Stimulated activated CD4-positive, alpha-beta T cell treated with anti-CD3 and anti-CD28 coated beads, Interleukin-4, amount 100 ng/mL, for 4 hours (primary cell): ENCODE measurements at regions not wholly inside any gene's neighbourhood (a gene's known extent, or its start where the extent isn't known, plus 50 kb on each side); places are given as distances from the start of the nearest gene placed in this dataset.
"Not testable (repeated sequence)": the region's sequence is repeated elsewhere in the genome, so short reads cannot be mapped to it uniquely, and the experiment has no call there.

Source experiments
- DNase-seq, 2 experiments: peaks; one replicate each; pipeline ENCODE4 v3.0.0-alpha.2; 2020

DNA sequence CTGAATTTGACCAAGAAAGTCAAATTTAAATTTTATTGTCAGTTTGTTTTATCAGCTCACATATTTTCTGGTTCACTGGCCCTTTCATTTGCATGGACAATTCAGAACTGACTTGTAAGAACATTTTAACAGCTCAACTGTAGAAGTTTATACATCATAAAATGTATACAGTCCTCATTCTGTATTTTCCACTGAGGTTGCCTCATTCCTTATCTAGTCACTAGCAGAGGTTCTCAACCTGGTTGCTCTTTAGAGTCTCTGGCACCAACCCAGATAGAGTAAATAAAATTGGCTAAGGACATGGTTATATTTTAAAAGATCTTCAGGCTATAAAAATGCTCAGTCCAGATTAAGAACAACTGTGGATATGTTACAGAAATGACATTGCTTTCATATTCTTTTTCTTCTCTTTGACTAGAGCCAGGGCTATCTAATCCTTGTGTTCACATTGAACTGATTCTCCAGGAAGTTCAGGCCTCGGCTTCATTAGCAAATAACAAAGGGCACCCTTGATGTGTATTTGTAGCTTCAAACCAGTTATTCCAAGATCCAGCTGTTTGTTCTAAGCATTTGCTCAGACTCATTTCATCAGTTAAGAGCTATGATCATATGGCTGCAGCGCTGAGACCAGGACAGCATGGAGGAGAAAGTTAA is 782.5 kb downstream of the ETS1 start:
- no peak for DNase-seq

DNA sequence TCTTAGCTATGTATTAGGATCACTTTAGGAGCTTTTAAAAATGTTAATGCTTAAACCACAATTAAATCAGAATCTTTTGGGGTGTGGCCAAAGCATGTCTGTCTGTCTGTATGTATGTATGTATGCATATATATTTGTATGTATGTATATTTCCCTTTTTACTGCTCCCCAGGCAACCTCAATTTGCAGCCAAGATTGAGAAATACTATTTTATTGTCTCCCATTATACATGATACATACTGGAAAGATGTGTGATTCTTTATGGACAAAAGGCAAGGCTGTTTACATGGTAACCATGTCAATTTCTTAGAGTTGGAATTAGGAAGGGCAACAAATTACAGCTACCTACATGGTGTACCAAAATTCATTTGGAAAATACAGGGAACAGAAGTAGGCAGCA is 783.6 kb downstream of the ETS1 start:
- no peak for DNase-seq

DNA sequence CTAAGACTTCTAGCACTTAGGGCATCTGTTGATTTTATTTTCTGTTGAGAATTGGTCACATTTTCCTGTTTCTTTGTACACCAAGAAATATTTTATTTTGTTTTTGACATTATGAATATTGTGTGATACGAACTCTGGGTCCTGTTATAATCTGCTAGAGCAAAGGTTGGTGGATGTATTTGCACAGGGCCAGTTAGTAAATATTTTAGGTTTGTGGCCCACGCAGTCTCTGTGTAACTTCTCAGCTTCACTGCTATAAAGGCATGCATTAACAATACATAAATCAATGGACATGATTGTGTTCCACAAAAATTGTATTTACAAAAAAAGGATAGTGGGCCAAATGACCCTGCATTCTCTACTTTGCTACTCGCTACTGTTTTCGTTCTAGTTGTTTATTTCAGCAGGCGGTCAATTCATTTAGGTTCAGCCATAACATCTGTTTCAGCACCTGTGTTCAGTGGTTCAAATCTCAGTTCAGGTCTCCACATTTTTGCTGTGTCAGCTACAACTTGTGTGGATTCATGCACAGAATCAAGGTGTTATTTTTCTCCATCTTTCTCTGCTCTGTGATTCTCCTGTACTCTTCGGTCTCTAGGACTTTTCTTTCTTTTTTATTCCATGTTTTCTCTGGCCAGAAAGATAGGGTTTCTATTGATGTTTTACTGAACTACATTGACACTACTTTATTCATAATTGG is 786.2 kb downstream of the ETS1 start:
- DNase-seq: no peak

DNA sequence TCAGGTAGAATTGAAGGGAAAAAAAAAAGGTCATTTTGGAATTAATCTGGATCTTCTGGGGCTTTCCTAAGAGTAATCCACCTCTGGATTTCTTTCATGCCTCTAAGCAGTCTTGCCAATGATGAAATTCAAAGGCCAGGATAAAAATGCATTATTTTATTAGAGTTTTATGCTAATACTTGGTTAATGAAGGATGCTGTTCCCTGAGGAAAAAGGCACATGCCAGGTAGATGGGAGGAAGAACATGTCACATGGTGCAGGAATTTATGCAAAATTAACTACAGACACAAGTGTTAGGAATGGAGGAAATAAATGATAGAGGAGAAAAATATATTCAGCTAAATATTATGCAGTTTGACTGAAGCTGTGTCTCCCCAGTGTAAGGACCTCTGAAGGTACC is 792.0 kb downstream of the ETS1 start:
- DNase-seq: no peak

DNA sequence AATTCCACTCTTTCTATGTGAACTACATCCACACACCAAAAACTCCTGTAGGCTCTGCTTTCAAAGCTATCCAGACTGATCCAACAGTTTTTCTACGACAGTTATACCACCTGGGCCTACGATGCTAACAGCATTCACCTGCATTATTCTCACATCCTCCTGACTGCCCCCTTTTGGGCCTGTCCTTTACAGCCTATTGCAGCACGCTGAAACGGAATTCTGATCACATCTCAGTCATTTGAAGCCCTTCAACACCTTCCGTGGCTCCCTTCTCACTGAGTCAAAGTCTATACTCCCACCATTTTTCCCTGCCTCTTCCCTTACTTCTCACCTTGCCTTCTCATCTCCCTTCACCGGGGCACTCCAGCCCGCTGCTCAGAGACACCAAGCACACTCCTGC is 791.3 kb upstream of the KIRREL3 start:
- DNase-seq: no peak

DNA sequence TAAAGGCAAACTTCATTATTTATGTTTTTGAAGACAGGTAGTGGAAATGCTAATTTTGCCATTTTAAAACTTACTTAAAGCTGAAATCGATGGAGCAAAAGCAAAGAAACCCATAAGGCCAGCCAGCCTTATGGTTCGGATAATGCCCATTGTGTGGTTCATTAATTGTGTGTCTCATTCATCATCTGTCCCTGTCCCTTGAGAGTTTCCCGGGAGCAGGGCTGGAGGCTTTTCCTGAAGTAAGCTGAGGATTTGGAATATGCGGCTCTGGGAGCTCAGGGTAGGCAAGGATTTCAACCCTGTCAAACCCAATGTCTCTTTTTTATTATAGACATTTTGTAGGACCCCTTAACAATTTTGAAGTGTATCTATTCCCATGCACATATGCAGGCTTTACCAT is 790.0 kb upstream of the KIRREL3 start:
- DNase-seq: no peak

DNA sequence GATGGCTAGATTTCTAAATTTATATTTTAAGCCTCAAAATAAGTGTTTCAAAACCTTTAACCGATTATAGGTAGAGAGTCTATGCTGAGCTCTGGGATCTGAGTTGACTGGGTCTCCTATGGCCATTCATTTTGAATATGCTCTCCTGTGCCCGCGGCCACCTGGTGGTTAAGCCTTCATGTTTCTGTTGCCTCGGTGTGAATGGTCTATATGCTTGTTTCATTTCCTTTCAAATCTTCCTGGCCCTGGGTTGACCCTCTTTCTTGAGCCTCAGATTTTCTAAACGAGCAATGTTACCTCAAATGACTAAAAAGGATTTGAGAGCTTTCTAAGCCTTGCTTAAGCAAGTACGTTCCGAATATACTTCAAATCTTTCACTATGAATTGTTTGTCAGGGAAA is 789.4 kb upstream of the KIRREL3 start:
- no peak for DNase-seq

DNA sequence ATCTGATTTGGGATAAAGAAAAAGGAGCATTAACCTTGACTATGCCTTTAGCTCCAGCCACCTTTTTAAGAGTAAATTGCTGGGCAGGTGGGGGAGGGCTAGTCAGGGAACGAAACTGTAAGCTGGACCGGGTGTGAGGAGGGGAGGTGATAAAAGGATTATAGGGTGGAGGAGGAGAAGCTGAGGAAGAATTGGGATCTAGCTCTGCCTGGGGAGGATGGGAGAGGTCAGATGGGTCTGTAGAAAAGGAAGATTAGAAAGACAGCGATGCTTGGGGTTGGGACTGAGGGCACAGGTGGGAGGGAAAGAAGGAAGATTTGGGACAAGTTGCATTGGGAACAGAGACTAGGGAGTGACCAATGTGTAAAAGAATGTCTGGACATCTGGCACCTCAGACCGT is 772.4 kb upstream of the KIRREL3 start:
- DNase-seq: not testable (repeated sequence)

DNA sequence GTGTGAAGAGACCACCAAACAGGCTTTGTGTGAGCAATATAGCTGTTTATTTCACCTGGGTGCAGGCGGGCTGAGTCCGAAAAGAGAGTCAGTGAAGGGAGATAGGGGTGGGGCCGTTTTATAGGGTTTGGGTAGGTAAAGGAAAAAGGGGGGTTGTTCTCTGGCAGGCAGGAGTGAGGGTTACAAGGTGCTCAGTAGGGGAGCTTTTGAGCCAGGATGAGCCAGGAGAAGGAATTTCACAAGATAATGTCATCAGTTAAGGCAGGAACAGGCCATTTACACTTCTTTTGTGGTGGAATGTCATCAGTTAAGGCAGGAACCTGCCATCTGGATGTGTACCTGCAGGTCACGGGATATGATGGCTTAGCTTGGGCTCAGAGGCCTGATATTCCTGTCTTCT is 768.4 kb upstream of the KIRREL3 start:
- DNase-seq: not testable (repeated sequence)

DNA sequence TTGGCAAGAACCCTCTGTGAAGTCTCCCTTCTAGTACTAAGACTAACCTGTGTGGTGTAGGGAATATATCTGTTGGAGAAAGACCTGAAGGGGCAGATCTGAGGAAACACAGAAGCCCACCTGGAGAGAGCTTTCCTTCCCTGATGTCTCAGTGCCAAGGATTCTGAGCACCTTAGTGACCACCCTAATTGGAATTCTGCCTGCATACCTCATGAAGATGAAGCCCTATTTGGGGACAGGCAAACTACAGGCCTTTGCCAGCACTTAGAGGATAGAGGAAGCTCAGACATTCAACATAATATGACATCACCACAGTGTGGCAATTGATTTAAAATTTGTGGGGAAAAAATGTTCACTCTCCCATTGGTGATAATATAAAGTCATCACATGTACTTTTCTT is 766.2 kb upstream of the KIRREL3 start:
- no peak for DNase-seq

DNA sequence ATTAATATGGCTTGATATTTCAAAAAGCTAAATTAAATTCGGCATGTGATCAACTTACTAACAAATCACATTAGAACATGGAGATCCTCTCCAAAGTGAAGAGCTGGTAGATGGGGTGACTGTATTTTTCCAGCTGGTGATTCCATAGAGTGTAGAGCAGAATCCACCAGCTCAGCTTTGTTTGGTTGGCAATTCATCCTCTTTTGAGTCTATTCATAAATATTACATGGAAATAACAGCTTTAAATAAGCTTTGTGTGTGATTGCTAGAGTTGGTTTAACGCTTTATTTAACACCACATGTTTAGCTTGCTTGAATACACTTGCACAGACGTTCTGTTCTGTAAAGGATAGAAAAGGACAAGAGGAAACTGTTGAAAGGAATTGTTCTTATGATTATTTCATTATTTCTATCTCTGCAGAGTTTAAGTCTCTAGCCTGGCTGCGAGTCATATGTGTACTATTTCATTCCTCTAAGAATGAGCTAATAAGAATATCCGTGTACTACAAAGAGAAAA is 738.3 kb upstream of the KIRREL3 start:
- DNase-seq: no peak

DNA sequence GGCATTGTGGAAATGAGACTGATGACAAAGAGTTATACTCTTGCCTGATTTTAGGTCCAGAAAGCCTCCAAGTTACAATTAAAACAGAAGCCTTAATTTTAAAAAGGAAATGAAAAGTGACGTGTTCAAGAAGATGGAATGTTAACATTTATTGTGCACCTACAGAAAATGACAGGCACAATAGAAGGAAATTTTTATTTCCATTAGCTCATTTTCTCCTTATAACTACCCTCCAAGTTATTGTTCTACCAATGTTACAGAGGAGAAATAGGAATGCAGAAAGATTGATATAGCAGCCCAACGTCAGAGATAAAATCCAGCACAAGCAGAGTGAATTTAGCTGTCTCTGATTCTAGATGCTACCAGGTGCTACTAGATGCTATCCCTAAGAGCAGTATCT is 736.9 kb upstream of the KIRREL3 start:
- DNase-seq: no peak

DNA sequence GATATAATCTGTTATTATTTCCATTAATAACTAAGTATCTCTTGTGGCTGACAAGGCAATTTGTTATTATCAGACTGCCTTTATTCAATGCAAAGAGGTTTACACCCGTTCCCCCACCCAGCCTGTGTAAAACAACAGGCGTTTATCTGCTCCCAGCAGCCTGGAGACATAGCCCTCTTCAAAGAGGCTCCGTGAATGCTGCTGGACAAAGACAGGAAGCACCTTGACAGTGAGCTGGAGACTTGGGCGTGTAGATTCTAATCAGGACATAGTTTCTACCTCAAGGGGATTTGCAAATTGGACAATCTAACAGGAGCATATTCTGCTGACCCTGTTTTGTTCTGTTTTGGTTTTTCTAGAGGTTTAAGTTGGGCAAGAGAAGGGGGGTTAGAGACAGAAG is 733.0 kb upstream of the KIRREL3 start:
- no peak for DNase-seq

DNA sequence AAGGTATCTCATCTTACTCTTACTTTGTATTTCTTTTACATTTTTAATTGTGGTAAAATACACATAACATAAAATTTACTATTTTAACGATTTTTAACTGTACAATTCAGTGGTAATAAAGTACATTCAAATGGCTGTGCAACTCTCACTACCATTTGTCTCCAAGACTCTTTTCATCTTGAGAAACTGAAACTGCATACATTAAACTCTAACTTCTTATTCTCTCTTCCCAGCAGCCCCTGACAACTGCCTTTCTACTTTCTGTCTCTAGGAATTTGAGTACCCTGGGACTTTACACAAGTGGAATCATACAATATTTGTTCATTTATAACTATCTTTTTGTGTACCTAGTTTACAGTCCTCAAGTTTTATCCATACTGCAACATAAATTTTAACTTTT is 725.8 kb upstream of the KIRREL3 start:
- DNase-seq: no peak

DNA sequence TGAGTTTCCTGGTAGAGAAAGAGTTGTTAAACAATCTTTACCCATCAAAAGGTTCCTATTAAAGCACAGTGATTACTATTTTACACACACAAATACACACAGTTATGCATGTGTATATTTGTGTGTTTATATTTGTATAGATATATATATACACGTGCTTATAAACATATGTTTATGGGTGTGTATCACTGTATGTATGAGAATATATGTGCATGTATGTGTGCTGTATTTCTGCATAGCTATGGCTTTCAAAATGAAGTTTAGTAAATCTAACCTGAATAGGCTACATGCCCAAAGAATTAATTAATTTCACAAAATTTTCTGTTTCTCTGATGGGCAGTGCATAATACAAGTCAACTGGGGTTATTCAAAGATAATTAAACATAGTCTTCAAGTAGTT is 723.1 kb upstream of the KIRREL3 start:
- no peak for DNase-seq

DNA sequence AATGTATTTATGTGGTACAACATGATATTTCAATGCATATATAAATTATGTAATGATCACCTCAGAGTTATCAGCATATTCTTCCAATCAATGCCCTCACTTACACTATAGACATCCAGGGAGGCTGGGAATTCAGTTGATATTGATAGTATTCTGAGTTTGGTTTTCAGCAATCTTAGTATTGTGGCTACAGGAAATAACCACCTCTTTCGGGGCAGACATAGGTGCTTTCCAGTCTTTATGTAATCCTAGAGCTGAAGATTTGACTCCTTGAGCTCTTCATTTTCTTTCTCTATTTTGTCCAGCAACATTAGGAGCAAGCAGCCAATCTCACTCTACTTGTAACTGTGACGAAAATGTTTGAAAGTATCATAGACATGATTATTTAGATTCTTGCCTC is 712.7 kb upstream of the KIRREL3 start:
- DNase-seq: no peak

DNA sequence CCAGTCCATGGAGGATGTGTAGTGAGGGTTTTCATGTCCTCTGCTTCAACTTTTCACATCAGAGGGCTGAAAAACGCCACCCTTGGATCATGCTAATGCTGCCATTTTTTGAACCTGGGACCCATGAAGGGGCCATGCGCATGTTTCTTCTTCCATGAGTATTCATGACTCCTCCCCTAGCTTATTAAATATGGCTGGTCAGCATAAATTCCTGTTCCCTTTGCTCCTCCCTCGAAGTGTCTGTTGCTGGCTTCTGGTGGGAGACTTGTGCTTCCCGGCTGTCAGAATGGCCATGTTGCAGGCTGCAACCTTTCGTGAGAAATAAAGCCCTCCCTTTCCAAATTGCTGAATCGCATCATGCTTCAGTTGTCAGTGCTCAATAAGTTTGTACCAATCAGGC is 711.2 kb upstream of the KIRREL3 start:
- DNase-seq: no peak

DNA sequence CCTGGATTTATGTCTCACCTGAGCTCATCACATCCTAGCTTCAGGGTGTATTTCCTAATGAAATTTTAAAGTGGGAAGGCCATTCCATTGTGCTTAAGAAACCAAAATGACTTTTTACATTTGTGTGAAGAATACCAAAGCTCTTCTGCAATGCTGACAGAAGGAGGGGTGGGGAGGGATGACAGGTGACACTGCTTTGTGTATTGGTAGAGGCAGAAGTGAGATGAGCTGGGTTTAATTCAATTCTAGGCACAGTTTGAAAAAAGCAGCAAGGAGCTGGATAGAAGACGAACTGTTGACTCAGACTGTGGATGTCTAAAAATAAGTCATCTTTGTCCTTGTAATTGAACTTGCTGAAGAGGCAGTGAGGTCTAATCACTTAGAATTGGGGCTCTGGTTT is 710.3 kb upstream of the KIRREL3 start:
- no peak for DNase-seq

DNA sequence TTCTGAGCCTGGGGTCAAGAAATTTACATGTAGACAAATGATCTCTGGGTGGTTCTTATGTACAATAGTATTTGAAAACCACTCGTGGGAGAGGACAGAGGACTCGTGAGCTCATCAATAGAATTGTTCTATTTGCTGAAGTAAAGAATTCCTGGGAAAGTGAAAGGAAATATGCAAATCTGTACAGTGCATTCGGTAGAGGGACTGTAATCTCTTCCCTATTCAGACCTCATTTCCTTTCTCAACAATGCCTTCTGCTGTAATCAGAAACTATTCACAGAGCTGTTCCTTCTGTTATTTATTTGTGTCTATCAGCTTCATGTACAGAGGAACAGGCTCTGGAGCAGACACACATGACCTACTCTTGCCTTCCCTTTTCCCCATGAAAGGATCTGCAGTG is 709.4 kb upstream of the KIRREL3 start:
- DNase-seq: no peak

DNA sequence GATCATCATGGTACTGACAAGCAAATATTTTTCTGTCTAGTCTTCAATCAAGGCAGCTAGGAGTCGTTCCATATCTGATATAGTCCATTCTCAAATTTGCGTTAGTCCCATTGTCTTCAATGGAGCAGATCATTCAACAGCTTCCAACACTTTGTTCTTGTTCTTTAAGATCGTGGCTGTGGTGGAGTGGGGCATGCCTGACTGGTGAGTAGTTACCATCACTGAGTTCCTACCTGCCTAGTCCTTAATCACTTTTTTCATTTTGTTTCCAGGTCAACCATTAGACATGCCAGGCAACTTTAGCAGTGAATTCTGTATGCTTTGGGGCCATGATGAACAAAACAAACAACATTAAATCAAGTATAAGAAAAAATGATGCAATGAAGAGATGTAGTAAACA is 693.1 kb upstream of the KIRREL3 start:
- DNase-seq: no peak

DNA sequence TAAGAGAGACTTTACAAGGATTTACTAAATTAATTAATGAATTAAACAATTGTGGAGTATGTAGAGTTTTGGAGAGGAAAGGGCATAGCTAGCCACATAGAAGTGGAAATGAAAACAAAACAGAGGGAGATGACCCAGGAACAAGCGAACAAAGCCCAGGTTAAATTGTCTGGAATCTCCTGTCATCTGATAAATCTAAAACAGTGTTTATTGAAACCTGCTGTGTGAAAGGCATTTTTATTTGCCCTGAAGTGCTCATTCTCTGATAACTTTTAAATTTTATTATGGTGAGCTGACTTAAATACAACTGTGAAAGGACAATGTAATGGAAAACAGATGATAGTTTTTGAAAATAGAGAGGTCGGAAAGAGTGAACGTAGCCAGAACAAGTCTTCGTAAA is 682.8 kb upstream of the KIRREL3 start:
- DNase-seq: no peak

DNA sequence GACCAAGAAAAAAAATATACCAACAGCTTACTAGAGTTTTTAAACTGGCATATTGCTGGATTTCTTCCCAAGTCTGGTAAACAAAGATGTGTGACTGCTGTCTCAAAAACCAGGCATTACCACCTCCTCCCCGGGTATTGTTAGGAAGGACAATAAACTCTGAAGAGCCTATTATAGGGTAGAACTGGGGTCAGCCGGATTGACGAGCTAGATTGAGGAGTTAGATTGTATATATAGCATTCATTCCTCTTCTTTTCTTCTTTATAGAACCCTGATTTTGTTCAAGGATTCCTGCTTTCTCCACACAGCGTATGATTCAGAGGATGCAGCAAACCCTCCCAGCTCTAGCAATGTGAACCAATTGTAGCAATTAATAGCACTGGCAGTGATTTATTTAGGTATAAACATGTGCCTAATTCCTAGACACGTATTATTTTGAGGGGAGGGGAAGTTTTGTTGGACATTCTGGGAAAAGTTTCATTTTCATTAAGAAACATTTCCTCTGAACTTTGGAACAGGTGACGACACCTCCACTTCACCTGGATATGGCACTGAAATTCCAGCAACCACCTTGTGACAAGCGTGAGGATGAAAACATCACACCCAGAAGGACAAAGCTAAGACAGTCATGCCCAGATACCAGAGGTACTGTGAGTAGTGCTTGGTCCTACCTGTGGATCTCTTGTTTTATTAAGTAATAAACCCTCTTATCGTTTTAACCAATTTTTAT is 679.4 kb upstream of the KIRREL3 start:
- no peak for DNase-seq

DNA sequence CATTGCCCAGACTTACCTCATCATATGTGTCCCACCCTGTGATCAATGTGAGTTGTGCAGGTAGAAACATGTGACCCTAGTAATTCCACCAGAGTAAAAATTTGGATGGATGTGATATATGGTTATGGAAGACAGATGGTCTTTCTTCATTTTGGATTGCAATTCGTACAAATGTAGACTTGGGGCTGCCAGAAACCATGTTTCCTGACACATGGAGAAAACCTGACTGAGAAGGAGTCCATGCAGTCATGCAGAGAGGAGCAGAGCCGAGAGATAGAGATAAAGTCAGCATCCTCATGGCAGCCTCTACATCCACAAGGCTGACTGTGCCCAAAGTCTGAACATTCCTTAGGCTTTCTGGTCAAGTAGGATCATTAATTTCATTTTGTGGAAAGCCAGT is 678.1 kb upstream of the KIRREL3 start:
- no peak for DNase-seq
